Activated naive CD8-positive, alpha-beta T cell treated with anti-CD3 and anti-CD28 coated beads, Interleukin-2, amount 10 ng/mL, durations not matched to agents 7 days and 5 days (primary cell): ENCODE measurements at regions not wholly inside any gene's neighbourhood (a gene's known extent, or its start where the extent isn't known, plus 50 kb on each side); places are given as distances from the start of the nearest gene placed in this dataset.

Experiments used
- ATAC-seq: fragments of 150-1000 bp; cut with Tn5 transposase; one replicate; pipeline ENCODE4 v1.10.0; 2021; ENCODE audit warnings: low read depth, moderate library complexity
- POLR2A ChIA-PET: fragments of 350-600 bp; sonication (Branson Sonifier 250); formaldehyde crosslinking; loops from one replicate; lab custom pipeline; 2021; ENCODE audit warnings: antibody characterized with exemption; lab: Charles Lee
- DNase-seq: peaks from one replicate; pipeline ENCODE4 v3.0.0; 2021
- H3K27ac Mint-ChIP-seq: one replicate; pipeline ENCODE4 v1.8.0; 2022; ENCODE audit warnings: mild to moderate bottlenecking, mixed read lengths
- H3K27me3 Mint-ChIP-seq: one replicate; pipeline ENCODE4 v1.8.0; 2022; ENCODE audit warnings: mild to moderate bottlenecking, moderate library complexity, mixed read lengths
- H3K36me3 Mint-ChIP-seq: one replicate; pipeline ENCODE4 v1.8.0; 2021; ENCODE audit warnings: mild to moderate bottlenecking, mixed read lengths
- H3K4me1 Mint-ChIP-seq: one replicate; pipeline ENCODE4 v1.8.0; 2021; ENCODE audit warnings: mixed read lengths
- H3K4me3 Mint-ChIP-seq: one replicate; pipeline ENCODE4 v1.8.0; 2022; ENCODE audit warnings: mild to moderate bottlenecking, moderate library complexity, mixed read lengths
- H3K9me3 Mint-ChIP-seq: one replicate; pipeline ENCODE4 v1.8.0; 2021; ENCODE audit warnings: mixed read lengths

DNA sequence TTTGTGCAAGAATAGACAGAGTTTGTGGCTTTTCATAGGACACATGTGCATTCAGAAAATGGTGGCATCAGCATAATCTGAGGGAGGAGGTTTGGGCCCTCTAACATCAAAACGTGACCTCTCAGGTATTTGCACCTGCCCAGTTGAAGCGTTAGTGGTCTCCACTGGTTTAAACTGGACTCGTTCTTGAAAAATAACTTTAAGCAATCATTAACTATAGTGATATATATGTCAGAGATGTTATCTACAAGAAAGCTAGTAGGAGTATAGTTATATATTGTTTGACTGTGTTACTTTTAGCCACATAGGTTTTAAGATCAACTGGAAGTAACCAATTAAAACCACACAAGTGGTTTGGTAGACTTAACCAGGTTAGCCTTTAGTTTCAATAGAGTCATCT lies 607.4 kb downstream of the MAFB start:
- Mint-ChIP-seq H3K27me3 (no peaks in the 10 kb centered on the region), H3K4me1 (no peaks in the 10 kb centered on the region), H3K4me3 (no peak overlapping the region), H3K9me3 (peaks cover 2% of the 10 kb centered on the region), H3K36me3 (no peaks in the 10 kb centered on the region), H3K27ac (no peak overlapping the region)
- POLR2A ChIA-PET = no interaction called here
- no peak for DNase-seq
- ATAC-seq = no peak

- Mint-ChIP-seq H3K27me3 (no peaks in the 10 kb centered on the region), H3K27ac (no peak overlapping the region), H3K9me3 (peaks cover 2% of the 10 kb centered on the region), H3K4me3 (no peak overlapping the region), H3K36me3 (no peaks in the 10 kb centered on the region), H3K4me1 (no peaks in the 10 kb centered on the region)
- no peak for ATAC-seq
- DNase-seq = no peak
- POLR2A ChIA-PET = no interaction called here
Measured at GRCh38 chr20:40080041-40080652, 608.9 kb downstream of the MAFB start.

- H3K4me3 Mint-ChIP-seq = no peak overlapping the region
- peaks cover 2% of the 10 kb centered on the region for H3K9me3 Mint-ChIP-seq
- no peak overlapping the region for H3K27ac Mint-ChIP-seq
- H3K36me3 Mint-ChIP-seq = no peaks in the 10 kb centered on the region
- ATAC-seq = no peak
- POLR2A ChIA-PET = no interaction called here
- H3K4me1 Mint-ChIP-seq = no peaks in the 10 kb centered on the region
- no peak for DNase-seq
- H3K27me3 Mint-ChIP-seq = no peaks in the 10 kb centered on the region
Measured at GRCh38 chr20:40073535-40074111, 615.4 kb downstream of the MAFB start.

- no peaks in the 10 kb centered on the region for H3K36me3 Mint-ChIP-seq
- no peak for DNase-seq
- POLR2A ChIA-PET = no interaction called here
- no peak overlapping the region for H3K27ac Mint-ChIP-seq
- no peak overlapping the region for H3K4me3 Mint-ChIP-seq
- peaks cover 3% of the 10 kb centered on the region for H3K9me3 Mint-ChIP-seq
- no peaks in the 10 kb centered on the region for H3K27me3 Mint-ChIP-seq
- H3K4me1 Mint-ChIP-seq = no peaks in the 10 kb centered on the region
- no peak for ATAC-seq
Measured at GRCh38 chr20:40072907-40073306, 616.1 kb downstream of the MAFB start.

GRCh38 chr20:40056171-40056570 lies 632.9 kb downstream of the MAFB start:
- H3K27ac Mint-ChIP-seq = no peak overlapping the region
- DNase-seq = no peak
- peaks cover 2% of the 10 kb centered on the region for H3K9me3 Mint-ChIP-seq
- H3K36me3 Mint-ChIP-seq = no peaks in the 10 kb centered on the region
- no peaks in the 10 kb centered on the region for H3K27me3 Mint-ChIP-seq
- no peak for ATAC-seq
- POLR2A ChIA-PET = no interaction called here
- no peaks in the 10 kb centered on the region for H3K4me1 Mint-ChIP-seq
- no peak overlapping the region for H3K4me3 Mint-ChIP-seq

DNA sequence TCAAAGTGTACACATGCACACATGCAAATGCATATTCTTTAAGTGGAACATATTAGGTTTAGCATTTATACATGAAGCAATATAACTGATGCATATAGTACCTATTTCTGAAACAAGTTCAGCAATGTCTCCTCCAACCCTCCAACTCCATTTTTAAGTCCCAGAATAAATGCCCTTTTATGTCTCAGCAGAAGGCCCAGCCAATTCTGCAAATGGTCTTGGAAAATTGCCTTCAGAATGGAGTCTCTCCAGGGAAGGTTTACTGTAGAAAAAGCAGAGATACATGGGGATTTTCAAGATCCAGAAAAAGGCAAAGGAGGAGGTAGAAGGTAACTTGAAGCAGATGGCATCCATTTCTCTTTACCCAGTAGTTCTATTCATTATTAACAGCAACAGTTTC lies 633.3 kb downstream of the MAFB start:
- peaks cover 2% of the 10 kb centered on the region for H3K9me3 Mint-ChIP-seq
- DNase-seq = no peak
- H3K4me3 Mint-ChIP-seq = no peak overlapping the region
- H3K27ac Mint-ChIP-seq = no peak overlapping the region
- no peak for ATAC-seq
- POLR2A ChIA-PET = no interaction called here
- no peaks in the 10 kb centered on the region for H3K4me1 Mint-ChIP-seq
- no peaks in the 10 kb centered on the region for H3K36me3 Mint-ChIP-seq
- no peaks in the 10 kb centered on the region for H3K27me3 Mint-ChIP-seq

- H3K4me1 Mint-ChIP-seq = no peaks in the 10 kb centered on the region
- DNase-seq = no peak
- no peaks in the 10 kb centered on the region for H3K36me3 Mint-ChIP-seq
- POLR2A ChIA-PET = no interaction called here
- no peak overlapping the region for H3K27ac Mint-ChIP-seq
- no peaks in the 10 kb centered on the region for H3K9me3 Mint-ChIP-seq
- H3K27me3 Mint-ChIP-seq = no peaks in the 10 kb centered on the region
- H3K4me3 Mint-ChIP-seq = no peak overlapping the region
- no peak for ATAC-seq
Measured at GRCh38 chr20:40054311-40054710, 634.7 kb downstream of the MAFB start.

DNA sequence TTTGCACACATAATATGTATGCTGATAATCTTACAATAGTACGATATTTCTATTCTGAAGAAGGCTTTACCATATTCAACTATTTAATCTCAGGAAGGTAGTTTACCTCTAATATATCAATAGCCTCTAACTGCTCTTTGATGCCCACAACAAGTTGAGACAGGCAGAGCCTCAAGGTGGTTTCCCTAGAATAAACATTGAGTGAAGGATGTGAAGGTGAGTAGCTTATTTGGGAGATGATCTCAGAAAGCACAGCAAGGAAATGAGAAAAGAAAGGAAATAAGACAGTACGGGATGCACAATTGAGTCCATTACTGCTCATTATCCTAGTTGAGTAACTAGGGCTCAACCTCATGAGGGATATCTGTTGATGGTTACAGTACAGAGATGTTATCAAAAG lies 638.4 kb downstream of the MAFB start:
- H3K4me3 Mint-ChIP-seq = no peak overlapping the region
- POLR2A ChIA-PET = no interaction called here
- no peaks in the 10 kb centered on the region for H3K36me3 Mint-ChIP-seq
- no peaks in the 10 kb centered on the region for H3K4me1 Mint-ChIP-seq
- H3K27me3 Mint-ChIP-seq = no peaks in the 10 kb centered on the region
- no peak overlapping the region for H3K27ac Mint-ChIP-seq
- no peak for DNase-seq
- no peak for ATAC-seq
- H3K9me3 Mint-ChIP-seq = no peaks in the 10 kb centered on the region

DNA sequence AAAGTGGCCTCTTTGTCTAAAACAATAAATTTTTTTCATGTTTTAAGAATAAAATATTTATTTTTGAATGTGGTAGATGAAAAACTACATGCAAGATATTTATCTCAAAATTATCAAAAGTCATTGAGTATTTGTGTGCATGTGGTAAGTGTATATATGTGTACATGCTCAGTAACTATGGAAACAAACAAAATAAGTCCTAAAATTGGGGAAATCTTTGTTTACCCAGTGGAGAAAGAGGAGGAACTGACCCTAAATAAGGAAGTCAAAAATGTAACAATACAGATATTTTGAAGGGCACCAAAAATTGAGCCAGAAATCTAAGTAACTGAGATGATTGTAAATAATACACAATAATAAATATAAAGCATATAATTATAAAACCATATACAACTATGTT lies 639.2 kb downstream of the MAFB start:
- Mint-ChIP-seq H3K4me3 (no peak overlapping the region), H3K4me1 (no peaks in the 10 kb centered on the region), H3K27me3 (no peaks in the 10 kb centered on the region), H3K27ac (no peak overlapping the region), H3K9me3 (no peaks in the 10 kb centered on the region), H3K36me3 (no peaks in the 10 kb centered on the region)
- ATAC-seq (no peak), DNase-seq (no peak)
- POLR2A ChIA-PET = no interaction called here

DNA sequence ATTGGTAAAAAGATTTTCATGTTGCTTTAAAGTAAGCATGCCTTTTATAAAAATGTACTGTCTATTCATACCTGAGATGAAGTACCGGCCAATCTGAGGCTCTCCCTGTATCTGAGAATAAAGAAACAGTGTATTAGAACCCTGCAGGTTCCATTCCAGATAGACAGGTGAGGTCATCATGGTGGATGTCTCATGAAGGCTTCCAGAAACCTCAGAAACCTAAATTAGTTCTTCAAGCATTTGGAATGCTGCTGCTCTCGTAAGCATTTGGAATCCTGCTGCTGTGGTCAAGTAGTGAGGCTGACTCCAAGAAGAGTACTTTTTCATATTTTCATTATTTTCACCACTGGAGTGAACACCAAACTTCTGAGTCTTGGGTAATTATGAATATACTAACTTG lies 642.3 kb downstream of the MAFB start:
- no peaks in the 10 kb centered on the region for H3K9me3 Mint-ChIP-seq
- H3K27ac Mint-ChIP-seq = no peak overlapping the region
- no peak for DNase-seq
- no peak overlapping the region for H3K4me3 Mint-ChIP-seq
- no peaks in the 10 kb centered on the region for H3K27me3 Mint-ChIP-seq
- no peaks in the 10 kb centered on the region for H3K4me1 Mint-ChIP-seq
- ATAC-seq = no peak
- POLR2A ChIA-PET = no interaction called here
- H3K36me3 Mint-ChIP-seq = no peaks in the 10 kb centered on the region

DNA sequence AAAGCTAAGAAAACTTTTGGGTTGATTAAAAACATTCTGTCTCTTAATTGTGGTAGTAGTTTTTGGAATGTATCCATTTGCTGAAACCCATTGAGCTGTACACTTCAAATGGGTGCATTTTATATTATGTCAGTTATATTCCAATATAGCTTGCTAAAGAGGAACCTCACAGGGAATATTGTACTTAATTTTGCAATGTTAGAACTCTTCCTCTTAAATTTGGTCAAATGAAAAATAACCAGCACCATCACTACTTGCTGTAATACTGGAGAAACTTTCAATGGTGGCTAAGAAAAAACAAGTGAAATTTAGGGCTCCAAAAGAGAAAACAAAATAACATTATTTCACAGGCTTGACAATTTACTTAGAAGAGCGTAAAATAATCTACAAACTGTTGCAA lies 651.5 kb downstream of the MAFB start:
- ATAC-seq = no peak
- POLR2A ChIA-PET = no interaction called here
- no peaks in the 10 kb centered on the region for H3K36me3 Mint-ChIP-seq
- H3K4me1 Mint-ChIP-seq = no peaks in the 10 kb centered on the region
- H3K4me3 Mint-ChIP-seq = no peak overlapping the region
- H3K27me3 Mint-ChIP-seq = no peaks in the 10 kb centered on the region
- H3K27ac Mint-ChIP-seq = no peak overlapping the region
- H3K9me3 Mint-ChIP-seq = no peaks in the 10 kb centered on the region
- no peak for DNase-seq

DNA sequence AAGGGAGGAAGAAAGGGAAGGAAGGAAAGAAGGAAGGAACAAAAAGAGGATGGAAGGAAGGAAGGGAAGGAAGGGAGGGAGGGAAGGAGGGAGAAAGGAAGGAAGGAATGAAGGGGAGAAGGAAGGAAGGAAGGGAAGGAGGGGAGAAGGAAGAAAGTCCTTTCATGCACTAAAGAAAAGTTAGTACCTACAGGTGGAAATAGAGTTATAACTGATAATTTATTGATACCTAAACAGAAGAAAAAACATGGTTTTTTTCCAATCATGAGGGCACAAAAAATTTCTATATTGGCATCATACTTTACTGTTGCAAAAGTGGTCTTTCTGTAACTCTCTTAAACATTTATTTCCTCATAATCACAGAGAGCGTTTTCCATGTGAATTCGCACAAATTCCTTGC lies 659.4 kb downstream of the MAFB start:
- Mint-ChIP-seq H3K27ac (no peak overlapping the region), H3K36me3 (no peaks in the 10 kb centered on the region), H3K27me3 (no peaks in the 10 kb centered on the region), H3K4me1 (peaks cover 1% of the 10 kb centered on the region), H3K4me3 (no peak overlapping the region), H3K9me3 (no peaks in the 10 kb centered on the region)
- no peak for DNase-seq
- ATAC-seq = no peak
- POLR2A ChIA-PET = no interaction called here

DNA sequence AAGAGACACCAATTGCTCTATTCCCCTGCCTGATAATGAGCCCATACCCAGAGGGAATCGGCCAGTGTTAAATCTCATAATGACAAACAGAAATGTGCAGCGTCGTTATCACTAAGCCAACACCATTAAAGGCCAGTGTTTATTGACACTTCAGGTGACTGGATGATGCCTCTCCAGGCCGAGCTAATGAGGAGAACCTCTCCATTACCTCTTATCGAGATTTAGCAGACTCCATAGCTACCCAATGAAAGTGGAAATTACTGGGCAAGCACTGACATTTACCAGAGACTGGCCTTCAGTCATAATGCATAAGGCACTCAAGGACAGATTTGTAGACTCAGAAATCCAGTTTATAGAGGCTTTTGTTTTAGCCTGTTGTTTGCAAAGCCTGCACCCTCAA lies 669.5 kb downstream of the MAFB start:
- Mint-ChIP-seq H3K9me3 (no peaks in the 10 kb centered on the region), H3K4me3 (no peak overlapping the region), H3K27me3 (no peaks in the 10 kb centered on the region), H3K4me1 (no peaks in the 10 kb centered on the region), H3K27ac (no peak overlapping the region), H3K36me3 (no peaks in the 10 kb centered on the region)
- POLR2A ChIA-PET = no interaction called here
- DNase-seq (no peak), ATAC-seq (no peak)

DNA sequence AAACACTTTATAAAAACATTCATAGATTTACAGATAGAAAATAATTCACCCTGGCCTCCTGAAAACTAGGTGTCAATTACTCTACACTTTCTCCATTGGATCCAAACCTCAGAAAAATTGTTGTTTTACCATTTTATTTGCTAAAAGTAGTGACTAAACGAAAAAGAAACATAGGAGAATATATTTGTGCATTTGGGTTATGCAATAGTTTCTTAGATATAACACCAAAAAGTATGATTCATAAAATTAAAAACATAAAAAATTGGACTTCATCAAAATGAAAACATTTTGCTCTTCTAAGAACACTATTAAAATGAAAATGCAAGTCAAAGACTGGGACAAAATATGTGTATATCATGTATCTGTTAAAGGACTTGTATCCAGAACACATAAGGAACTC lies 671.3 kb downstream of the MAFB start:
- no peaks in the 10 kb centered on the region for H3K4me1 Mint-ChIP-seq
- no peak overlapping the region for H3K27ac Mint-ChIP-seq
- no peaks in the 10 kb centered on the region for H3K9me3 Mint-ChIP-seq
- H3K4me3 Mint-ChIP-seq = no peak overlapping the region
- POLR2A ChIA-PET = no interaction called here
- no peaks in the 10 kb centered on the region for H3K36me3 Mint-ChIP-seq
- no peak for DNase-seq
- no peaks in the 10 kb centered on the region for H3K27me3 Mint-ChIP-seq
- no peak for ATAC-seq

DNA sequence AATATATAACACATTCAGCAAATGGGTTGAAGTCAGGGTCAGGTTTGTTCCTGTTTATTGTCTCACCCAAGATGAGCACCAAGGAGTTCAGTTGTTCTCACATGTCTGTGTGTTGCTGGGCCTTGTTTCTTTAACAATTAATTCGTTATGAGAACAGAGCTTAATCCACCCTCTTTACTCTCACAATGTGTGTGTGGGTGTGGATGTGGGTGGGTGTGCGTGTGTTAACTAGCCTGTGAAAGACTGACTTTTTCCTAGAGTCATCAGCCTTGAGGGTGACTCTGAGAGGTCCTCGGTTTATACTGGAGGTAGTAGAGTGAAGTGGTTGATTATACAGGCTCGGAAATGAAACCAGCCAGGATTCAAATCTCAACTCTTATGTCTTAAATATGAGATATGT lies 672.1 kb downstream of the MAFB start:
- Mint-ChIP-seq H3K27me3 (no peaks in the 10 kb centered on the region), H3K36me3 (no peaks in the 10 kb centered on the region), H3K9me3 (no peaks in the 10 kb centered on the region), H3K4me1 (no peaks in the 10 kb centered on the region), H3K27ac (no peak overlapping the region), H3K4me3 (no peak overlapping the region)
- ATAC-seq (no peak), DNase-seq (no peak)
- POLR2A ChIA-PET = no interaction called here
